HFFc6 (cell line): ENCODE measurements at regions not wholly inside any gene's neighbourhood (a gene's known extent, or its start where the extent isn't known, plus 50 kb on each side); places are given as distances from the start of the nearest gene placed in this dataset.
"Not testable (repeated sequence)": the region's sequence is repeated elsewhere in the genome, so short reads cannot be mapped to it uniquely, and the experiment has no call there.

Experiments
- DNase-seq: peaks from one replicate; pipeline ENCODE4 v3.0.0-alpha.2; 2018
- H3K27ac Mint-ChIP-seq: 2 replicates; pipeline ENCODE4 v1.8.0; 2020; ENCODE audit warnings: mild to moderate bottlenecking, mixed read lengths
- H3K27me3 Mint-ChIP-seq: 2 replicates; pipeline ENCODE4 v1.8.0; 2021; ENCODE audit warnings: mild to moderate bottlenecking, moderate library complexity, mixed read lengths; ENCODE audit not compliant: insufficient read depth
- H3K36me3 Mint-ChIP-seq: 2 replicates; pipeline ENCODE4 v1.8.0; 2021; ENCODE audit warnings: low read depth, mixed read lengths
- H3K4me1 Mint-ChIP-seq: 2 replicates; pipeline ENCODE4 v1.8.0; 2020; ENCODE audit warnings: low read depth, mixed read lengths
- H3K4me3 Mint-ChIP-seq: 2 replicates; pipeline ENCODE4 v1.8.0; 2020; ENCODE audit warnings: mild to moderate bottlenecking, moderate library complexity, mixed read lengths
- H3K9me3 Mint-ChIP-seq: 2 replicates; pipeline ENCODE4 v1.8.0; 2020; ENCODE audit warnings: mild to moderate bottlenecking, mixed read lengths
- CTCF ChIP-seq: fragments of 200-600 bp; sonication (generic); IDR thresholded peaks from 2 replicates; pipeline ENCODE4 v1.5.0; 2021; ENCODE audit warnings: antibody characterized with exemption, mild to moderate bottlenecking

- H3K4me3 Mint-ChIP-seq = no peak overlapping the region
- H3K27ac Mint-ChIP-seq = no peak overlapping the region
Measured at GRCh38 chr2:122034344-122034743, 278.9 kb downstream of the TSN start.

GRCh38 chr2:122034777-122035176, 279.3 kb downstream of the TSN start:
- TF ChIP-seq CTCF = no peak
- Mint-ChIP-seq H3K4me3 (no peak overlapping the region), H3K27ac (no peak overlapping the region), H3K4me1 (peaks cover 40% of the 10 kb centered on the region), H3K9me3 (peaks cover 4% of the 10 kb centered on the region; the same call in 1 of the 2 replicates), H3K36me3 (peaks cover 7% of the 10 kb centered on the region; the same call in 1 of the 2 replicates), H3K27me3 (peaks cover 14% of the 10 kb centered on the region)
- no peak for DNase-seq

More at GRCh38 chr2:122034344-122034743, 278.9 kb downstream of the TSN start:
- TF ChIP-seq CTCF = no peak
- no peak for DNase-seq
- Mint-ChIP-seq H3K4me1 (peaks cover 45% of the 10 kb centered on the region), H3K9me3 (peaks cover 4% of the 10 kb centered on the region; the same call in 1 of the 2 replicates), H3K36me3 (peaks cover 6% of the 10 kb centered on the region; the same call in 1 of the 2 replicates), H3K27me3 (peaks cover 14% of the 10 kb centered on the region)

- not testable (repeated sequence) for H3K27ac Mint-ChIP-seq, H3K9me3 Mint-ChIP-seq, DNase-seq
Measured at GRCh38 chr2:122038816-122039215, 283.4 kb downstream of the TSN start.

GRCh38 chr2:122041455-122041854, 286.0 kb downstream of the TSN start:
- H3K4me1 Mint-ChIP-seq = no peaks in the 10 kb centered on the region
- peaks cover 4% of the 10 kb centered on the region; the same call in 1 of the 2 replicates for H3K9me3 Mint-ChIP-seq
- no peak overlapping the region for H3K4me3 Mint-ChIP-seq
- peaks cover 24% of the 10 kb centered on the region for H3K27me3 Mint-ChIP-seq
- no peak for DNase-seq
- H3K27ac Mint-ChIP-seq = no peak overlapping the region
- peaks cover 7% of the 10 kb centered on the region; the same call in 1 of the 2 replicates for H3K36me3 Mint-ChIP-seq
- no peak for TF ChIP-seq CTCF

More at GRCh38 chr2:122038816-122039215, 283.4 kb downstream of the TSN start:
- H3K4me3 Mint-ChIP-seq, H3K36me3 Mint-ChIP-seq, H3K4me1 Mint-ChIP-seq: not testable (repeated sequence)
- H3K27me3 Mint-ChIP-seq = peaks cover 21% of the 10 kb centered on the region

GRCh38 chr2:122051659-122052058, 296.2 kb downstream of the TSN start:
- H3K27me3 Mint-ChIP-seq, H3K27ac Mint-ChIP-seq, H3K36me3 Mint-ChIP-seq, H3K4me1 Mint-ChIP-seq, DNase-seq, H3K4me3 Mint-ChIP-seq, H3K9me3 Mint-ChIP-seq: not testable (repeated sequence)

GRCh38 chr2:122055521-122055931, 300.1 kb downstream of the TSN start:
- Mint-ChIP-seq H3K4me1 (no peaks in the 10 kb centered on the region), H3K27ac (no peak overlapping the region), H3K36me3 (no peaks in the 10 kb centered on the region), H3K4me3 (no peak overlapping the region), H3K9me3 (peaks cover 4% of the 10 kb centered on the region; the same call in 1 of the 2 replicates), H3K27me3 (peaks cover 6% of the 10 kb centered on the region; the same call in 1 of the 2 replicates)
- no peak for DNase-seq
- no peak for TF ChIP-seq CTCF

GRCh38 chr2:122056853-122057252, 301.4 kb downstream of the TSN start:
- Mint-ChIP-seq H3K4me1 (no peaks in the 10 kb centered on the region), H3K27ac (no peak overlapping the region), H3K4me3 (no peak overlapping the region), H3K9me3 (peaks cover 4% of the 10 kb centered on the region; the same call in 1 of the 2 replicates), H3K27me3 (peaks cover 6% of the 10 kb centered on the region; the same call in 1 of the 2 replicates), H3K36me3 (no peaks in the 10 kb centered on the region)
- no peak for TF ChIP-seq CTCF
- DNase-seq = no peak
